HEK293T (cell line): ENCODE measurements at regions not wholly inside any gene's neighbourhood (a gene's known extent, or its start where the extent isn't known, plus 50 kb on each side); places are given as distances from the start of the nearest gene placed in this dataset.

Experiments used
- CTCF ChIA-PET: fragments of 350-600 bp; formaldehyde crosslinking; extraction: SDS; loops from one replicate; lab custom pipeline; 2021; ENCODE audit warnings: antibody characterized with exemption, inconsistent platforms; lab: Yijun Ruan, JAX
- POLR2A ChIA-PET: fragments of 350-600 bp; formaldehyde crosslinking; extraction: SDS; loops from one replicate; lab custom pipeline; 2020; ENCODE audit warnings: antibody characterized with exemption, inconsistent platforms; lab: Yijun Ruan, JAX
- DNase-seq: peaks from one replicate; pipeline ENCODE4 v3.0.0; 2012; ENCODE audit warnings: mixed read lengths; ENCODE audit errors: extremely low spot score
- ARNT ChIP-seq: fragments of 450-650 bp; IDR thresholded peaks from 2 replicates; pipeline ENCODE4 v1.6.1; 2017; ENCODE audit warnings: mild to moderate bottlenecking
- BHLHE40 ChIP-seq: fragments of 450-650 bp; IDR thresholded peaks from 2 replicates; pipeline ENCODE4 v1.6.1; 2016; ENCODE audit warnings: mild to moderate bottlenecking, moderate library complexity, borderline replicate concordance
- CTBP1 ChIP-seq: fragments of 450-650 bp; IDR thresholded peaks from 2 replicates; pipeline ENCODE4 v1.6.1; 2016; ENCODE audit warnings: borderline replicate concordance
- ELF4 ChIP-seq: fragments of 450-650 bp; IDR thresholded peaks from 2 replicates; pipeline ENCODE4 v1.6.1; 2017; ENCODE audit warnings: antibody characterized with exemption
- FOXA1 ChIP-seq: fragments of 450-650 bp; IDR thresholded peaks from 2 replicates; pipeline ENCODE4 v1.6.1; 2016; ENCODE audit warnings: mild to moderate bottlenecking
- FOXK2 ChIP-seq: fragments of 450-650 bp; IDR thresholded peaks from 2 replicates; pipeline ENCODE4 v1.6.1; 2016; ENCODE audit warnings: mild to moderate bottlenecking
- FOXM1 ChIP-seq: fragments of 450-650 bp; IDR thresholded peaks from 2 replicates; pipeline ENCODE4 v1.6.1; 2017; ENCODE audit warnings: mild to moderate bottlenecking, borderline replicate concordance
- HDGF ChIP-seq: fragments of 450-650 bp; IDR thresholded peaks from 2 replicates; pipeline ENCODE4 v1.6.1; 2017; ENCODE audit warnings: antibody characterized with exemption, borderline replicate concordance
- L3MBTL2 ChIP-seq: fragments of 450-650 bp; conservative IDR thresholded peaks from 2 replicates; pipeline ENCODE4 v1.6.1; 2016; ENCODE audit warnings: mild to moderate bottlenecking
- LEF1 ChIP-seq: fragments of 450-650 bp; IDR thresholded peaks from 2 replicates; pipeline ENCODE4 v1.6.1; 2017; ENCODE audit warnings: mild to moderate bottlenecking, borderline replicate concordance
- NFRKB ChIP-seq: fragments of 450-650 bp; IDR thresholded peaks from 2 replicates; pipeline ENCODE4 v1.6.1; 2016; ENCODE audit warnings: mild to moderate bottlenecking, moderate library complexity
- SP1 ChIP-seq: fragments of 450-650 bp; IDR thresholded peaks from 2 replicates; pipeline ENCODE4 v1.6.1; 2017
- SUZ12 ChIP-seq: fragments of 450-650 bp; IDR thresholded peaks from 2 replicates; pipeline ENCODE4 v1.6.1; 2016; ENCODE audit warnings: mild to moderate bottlenecking
- TARDBP ChIP-seq: fragments of 450-650 bp; IDR thresholded peaks from 2 replicates; pipeline ENCODE4 v1.6.1; 2016
- ZNF384 ChIP-seq: fragments of 450-650 bp; IDR thresholded peaks from 2 replicates; pipeline ENCODE4 v1.6.1; 2016
- TF ChIP-seq, protein P1 (sequence below): fragments of 450-650 bp; IDR thresholded peaks from 2 replicates; pipeline ENCODE4 v1.6.1; 2016

DNA sequence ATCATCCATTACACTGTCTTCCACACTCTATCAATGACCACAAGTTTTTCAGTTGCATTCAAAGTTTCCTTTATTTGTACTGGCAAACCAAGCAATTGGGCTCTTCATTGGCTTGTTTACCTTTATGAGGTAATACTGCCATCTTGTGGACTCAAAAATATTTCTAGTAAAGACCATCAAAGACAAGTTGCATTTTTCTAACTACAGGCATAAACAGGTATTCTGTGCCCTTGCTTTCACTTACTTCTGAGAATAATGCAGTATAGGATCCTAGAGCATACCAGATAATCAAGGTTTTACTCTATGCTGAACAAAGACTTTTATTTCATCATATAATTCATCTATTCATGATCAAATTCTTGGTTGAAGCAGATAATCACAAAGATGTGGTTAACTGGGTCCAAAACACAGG lies 173.7 kb upstream of the POU5F2 start:
- TF ChIP-seq TARDBP = no peak
- TF ChIP-seq L3MBTL2 = no peak
- no peak for TF ChIP-seq SUZ12
- TF ChIP-seq ZNF384 = no peak
- CTCF ChIA-PET = interaction anchor here (0.7 to 1.2 kb wide), 3 partner anchors 23 to 207 kb away, joined by 3 to 4 read pairs (median 3); no protein-coding TSS in a partner anchor
- POLR2A ChIA-PET = no interaction called here
- DNase-seq = peak; percentile 39

DNA sequence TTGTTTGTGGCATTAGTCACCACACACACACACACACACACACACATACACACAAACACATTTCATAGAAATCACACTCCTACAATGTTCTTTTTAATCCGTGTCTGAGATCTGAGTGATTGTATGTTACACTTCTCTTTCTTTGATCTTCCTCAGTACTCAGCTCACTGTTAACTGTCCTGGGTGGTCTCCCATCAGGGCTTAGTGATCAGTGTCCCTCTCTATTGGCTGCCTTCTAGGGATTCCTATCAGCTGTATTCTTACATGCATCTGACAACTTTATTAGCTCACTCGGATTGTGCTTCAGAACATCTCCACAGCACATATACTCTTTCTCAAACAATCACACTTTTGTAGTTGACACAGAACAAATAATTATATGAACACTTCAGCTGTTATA lies 170.2 kb upstream of the POU5F2 start:
- ChIA-PET CTCF (interaction anchor here (1.4 kb wide), 1 partner anchor 329 kb away, joined by 3 read pairs; the partner anchor contains the start of gene NR2F1), POLR2A (no interaction called here)
- TF ChIP-seq SUZ12 (no peak), HDGF (no peak), FOXK2 (no peak), ARNT (no peak), ZNF384 (no peak), FOXM1 (no peak), BHLHE40 (no peak), SP1 (no peak)
- no peak for DNase-seq

DNA sequence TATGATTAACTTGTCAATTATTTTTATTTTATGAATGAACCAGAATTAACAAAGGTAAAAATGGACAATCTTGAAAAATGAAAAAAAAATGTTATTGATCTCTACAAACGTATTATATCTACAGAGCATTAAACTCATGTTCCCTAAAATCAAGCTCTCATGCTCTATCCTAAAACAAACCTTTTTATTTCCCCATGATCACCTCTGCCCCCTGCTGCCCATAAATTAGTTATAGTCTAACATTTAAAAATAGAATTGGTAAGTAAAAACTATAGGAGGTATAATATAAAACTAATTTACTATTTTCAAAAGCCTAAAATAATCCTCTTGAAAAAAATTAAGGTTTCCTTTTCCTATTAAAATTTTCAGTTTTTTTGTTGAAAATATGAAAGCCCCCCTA lies 168.0 kb upstream of the POU5F2 start:
- ChIA-PET CTCF (interaction anchor here (0.6 to 0.7 kb wide), 2 partner anchors 331 to 690 kb away, joined by 3 read pairs; no protein-coding TSS in a partner anchor), POLR2A (no interaction called here)
- no peak for DNase-seq
- no peak for TF ChIP-seq ARNT
- no peak for TF ChIP-seq ZNF384
- no peak for TF ChIP-seq FOXK2
- TF ChIP-seq, protein P1, sequence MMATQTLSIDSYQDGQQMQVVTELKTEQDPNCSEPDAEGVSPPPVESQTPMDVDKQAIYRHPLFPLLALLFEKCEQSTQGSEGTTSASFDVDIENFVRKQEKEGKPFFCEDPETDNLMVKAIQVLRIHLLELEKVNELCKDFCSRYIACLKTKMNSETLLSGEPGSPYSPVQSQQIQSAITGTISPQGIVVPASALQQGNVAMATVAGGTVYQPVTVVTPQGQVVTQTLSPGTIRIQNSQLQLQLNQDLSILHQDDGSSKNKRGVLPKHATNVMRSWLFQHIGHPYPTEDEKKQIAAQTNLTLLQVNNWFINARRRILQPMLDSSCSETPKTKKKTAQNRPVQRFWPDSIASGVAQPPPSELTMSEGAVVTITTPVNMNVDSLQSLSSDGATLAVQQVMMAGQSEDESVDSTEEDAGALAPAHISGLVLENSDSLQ = no peak
- TF ChIP-seq ELF4 = no peak
- no peak for TF ChIP-seq L3MBTL2
- no peak for TF ChIP-seq SUZ12
- TF ChIP-seq BHLHE40 = no peak
- no peak for TF ChIP-seq CTBP1

DNA sequence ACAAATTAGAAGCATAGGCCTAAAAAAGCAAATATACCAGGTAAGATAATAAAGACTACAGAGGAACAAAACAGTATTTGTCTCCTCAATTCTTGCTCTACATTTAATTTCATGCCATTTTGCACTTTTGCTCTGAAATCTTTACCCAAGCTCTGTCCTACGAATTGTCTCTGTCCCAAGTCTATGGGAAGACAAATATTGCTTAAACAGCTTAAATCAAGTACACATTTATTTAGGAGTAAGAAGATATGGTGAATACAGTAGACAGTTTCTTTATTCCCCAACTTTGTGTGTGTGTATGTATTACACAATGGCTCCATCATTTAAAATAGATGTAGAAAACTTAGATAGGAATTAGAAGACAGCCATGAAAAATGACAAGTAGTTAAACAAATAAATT lies 163.5 kb upstream of the POU5F2 start:
- ChIA-PET CTCF (interaction anchor here (1.0 kb wide), 1 partner anchor 11 kb away, joined by 4 read pairs; no protein-coding TSS in a partner anchor), POLR2A (no interaction called here)
- DNase-seq = no peak
- TF ChIP-seq, protein P1 = no peak
- TF ChIP-seq L3MBTL2 = no peak
- no peak for TF ChIP-seq FOXM1
- TF ChIP-seq FOXK2 = no peak
- TF ChIP-seq CTBP1 = no peak
- no peak for TF ChIP-seq FOXA1
- no peak for TF ChIP-seq ARNT
- TF ChIP-seq BHLHE40 = no peak
- no peak for TF ChIP-seq LEF1
- TF ChIP-seq ZNF384 = no peak
- TF ChIP-seq SP1 = no peak
- no peak for TF ChIP-seq ELF4
- TF ChIP-seq SUZ12 = no peak
- TF ChIP-seq NFRKB = no peak
- no peak for TF ChIP-seq TARDBP
- TF ChIP-seq HDGF = no peak

DNA sequence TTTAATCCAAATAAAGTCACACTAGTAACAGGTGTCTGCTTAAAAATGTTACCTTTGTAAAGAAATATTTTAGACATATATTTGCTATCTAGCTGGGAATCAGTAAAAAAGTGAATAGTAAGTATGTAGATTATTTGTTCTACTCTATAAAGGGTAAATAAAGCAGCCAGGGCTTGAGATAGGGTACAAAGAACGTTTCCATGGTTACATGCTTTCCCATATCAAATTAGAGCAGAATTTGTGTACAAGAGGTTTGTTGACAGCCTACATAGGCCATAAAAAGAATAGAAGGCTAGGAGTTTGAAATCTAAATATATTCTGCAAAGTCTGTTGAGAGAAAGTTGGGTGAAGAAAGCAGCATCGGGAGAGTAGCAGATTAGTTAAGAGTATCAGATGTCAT lies 160.9 kb upstream of the POU5F2 start:
- no peak for DNase-seq
- ChIA-PET CTCF (no interaction called here), POLR2A (no interaction called here)
- TF ChIP-seq FOXA1 = no peak
- no peak for TF ChIP-seq TARDBP
- no peak for TF ChIP-seq LEF1
- no peak for TF ChIP-seq ARNT
- no peak for TF ChIP-seq L3MBTL2
- TF ChIP-seq HDGF = no peak
- no peak for TF ChIP-seq ZNF384
- TF ChIP-seq CTBP1 = no peak
- TF ChIP-seq BHLHE40 = no peak

DNA sequence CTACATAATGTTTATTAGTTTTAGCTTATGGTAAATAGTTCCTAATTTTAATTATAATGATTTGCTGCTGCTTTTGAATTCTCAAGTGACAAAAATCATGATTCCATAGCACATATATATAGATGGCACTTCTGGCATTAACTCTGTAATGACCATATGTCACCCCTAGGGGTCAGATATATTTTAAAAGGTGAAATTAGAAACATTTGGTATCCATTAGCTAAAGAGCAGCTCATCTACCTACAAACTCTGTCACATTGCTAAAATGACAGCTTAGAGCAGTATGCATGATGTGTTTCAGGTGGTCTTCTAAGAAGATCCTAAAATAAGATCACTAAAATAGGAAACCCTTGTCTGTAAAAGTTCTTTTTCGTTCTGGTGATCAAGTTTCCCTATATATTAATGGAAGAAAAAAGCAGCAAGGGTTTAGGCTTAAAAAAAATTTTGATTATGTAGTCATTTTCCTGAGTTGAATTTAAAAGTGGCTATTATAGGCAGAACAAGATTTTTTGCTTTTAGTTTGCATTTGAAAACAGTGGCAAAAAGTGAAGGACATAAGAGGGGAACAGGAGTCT lies 157.7 kb upstream of the POU5F2 start:
- ChIA-PET CTCF (interaction anchor here (0.8 to 1.2 kb wide), 5 partner anchors 13 to 314 kb away, joined by 3 to 5 read pairs (median 4); no protein-coding TSS in a partner anchor), POLR2A (no interaction called here)
- TF ChIP-seq L3MBTL2 = no peak
- no peak for TF ChIP-seq HDGF
- no peak for TF ChIP-seq LEF1
- TF ChIP-seq SP1 = no peak
- no peak for TF ChIP-seq ARNT
- TF ChIP-seq, protein P1 = no peak
- no peak for TF ChIP-seq FOXK2
- no peak for TF ChIP-seq NFRKB
- no peak for TF ChIP-seq FOXM1
- DNase-seq = peak; percentile 10
